ENCODE measurements at regions not wholly inside any gene's neighbourhood (a gene's known extent, or its start where the extent isn't known, plus 50 kb on each side); places are given as distances from the start of the nearest gene placed in this dataset.

GRCh38 chr1:187948170-187948794 is 1119.5 kb downstream of the PLA2G4A start:
- TF ChIP-seq CTCF (IDR thresholded peaks at IDR 0.05; ENCODE audit: low read depth, low read length) = no peak
- no peak for TF ChIP-seq EZH2phosphoT487 (IDR thresholded peaks at IDR 0.05; ENCODE audit: low read depth)

All from OCI-LY3 (cell line).